H1 (cell line): ENCODE measurements at regions not wholly inside any gene's neighbourhood (a gene's known extent, or its start where the extent isn't known, plus 50 kb on each side); places are given as distances from the start of the nearest gene placed in this dataset.

ENCODE experiments used
- CTCF ChIA-PET: fragments of 300-600 bp; sonication (Branson Sonifier 250); formaldehyde crosslinking; loops from one replicate; lab custom pipeline; 2021; ENCODE audit not compliant: partially characterized antibody; lab: Charles Lee
- POLR2A ChIA-PET: fragments of 300-600 bp; sonication (Branson Sonifier 250); formaldehyde crosslinking; loops from one replicate; lab custom pipeline; 2021; ENCODE audit warnings: inconsistent platforms; ENCODE audit not compliant: partially characterized antibody; lab: Charles Lee
- DNase-seq, 2 experiments: peaks; one replicate each; pipeline versions ENCODE4 v3.0.0 to v3.0.0-alpha.2; 2010 to 2022; ENCODE audit warnings: low spot score in 2 of 2, low read depth in 1 of 2, mixed read lengths in 1 of 2
- FAIRE-seq: peaks from 2 replicates; lab custom pipeline; 2011; peaks lifted over from hg19 to GRCh38; lab: Jason Lieb, UNC
- H2AFZ ChIP-seq: 2 replicates; pipeline ENCODE4 v1.8.1; 2012; ENCODE audit warnings: low read length, inconsistent platforms
- H2AK5ac ChIP-seq: 2 replicates; pipeline ENCODE4 v1.6.1; 2013; ENCODE audit warnings: low read depth, low read length
- H2BK120ac ChIP-seq: replicated peaks from 2 replicates; pipeline ENCODE3; 2013; ENCODE audit warnings: low read depth, low read length, inconsistent platforms
- H2BK12ac ChIP-seq: 2 replicates; pipeline ENCODE4 v1.6.1; 2013; ENCODE audit warnings: low read depth, low read length
- H2BK15ac ChIP-seq: 2 replicates; pipeline ENCODE4 v1.6.1; 2013; ENCODE audit warnings: low read length
- H2BK20ac ChIP-seq: 2 replicates; pipeline ENCODE4 v1.6.1; 2013; ENCODE audit warnings: low read length
- H2BK5ac ChIP-seq: 2 replicates; pipeline ENCODE4 v1.6.1; 2013; ENCODE audit warnings: low read depth, low read length
- H3K14ac ChIP-seq: 2 replicates; pipeline ENCODE4 v1.6.1; 2013; ENCODE audit warnings: inconsistent platforms; ENCODE audit not compliant: insufficient read length
- H3K18ac ChIP-seq: 2 replicates; pipeline ENCODE4 v1.6.1; 2013; ENCODE audit warnings: low read length; ENCODE audit errors: extremely low read depth
- H3K23ac ChIP-seq: 2 replicates; pipeline ENCODE4 v1.6.1; 2013; ENCODE audit warnings: inconsistent platforms; ENCODE audit not compliant: insufficient read length
- H3K23me2 ChIP-seq: 2 replicates; pipeline ENCODE4 v1.6.1; 2013; ENCODE audit warnings: low read depth, low read length
- H3K27ac ChIP-seq: 2 replicates; pipeline ENCODE4 v1.6.1; 2011; ENCODE audit warnings: low read depth, low read length, inconsistent platforms
- H3K27me3 ChIP-seq, 4 experiments: replicated peaks in 1 of 4; 1 replicate in 1 of 4; 2 replicates in 3 of 4; pipeline versions ENCODE4 v1.6.1 to v1.8.1; 2011 to 2013; ENCODE audit warnings: low read length in 3 of 4, mild to moderate bottlenecking in 3 of 4, inconsistent platforms in 2 of 4, mixed read lengths in 2 of 4, moderate library complexity in 1 of 4; ENCODE audit not compliant: control insufficient read depth in 3 of 4, insufficient read depth in 3 of 4; ENCODE audit errors: extremely low read depth in 1 of 4
- H3K36me3 ChIP-seq, 4 experiments: 2 replicates each; pipeline versions ENCODE4 v1.6.1 to v1.8.1; 2011 to 2013; ENCODE audit warnings: mild to moderate bottlenecking in 4 of 4, low read length in 3 of 4, moderate library complexity in 2 of 4, control low read depth in 1 of 4, inconsistent platforms in 1 of 4; ENCODE audit not compliant: insufficient read depth in 4 of 4, control insufficient read depth in 2 of 4
- H3K4ac ChIP-seq: replicated peaks from 2 replicates; pipeline ENCODE3; 2013; ENCODE audit warnings: low read length, low read depth, mixed read lengths, inconsistent platforms; ENCODE audit not compliant: insufficient read length
- H3K4me1 ChIP-seq, 4 experiments: replicated peaks in 1 of 4; 1 replicate in 1 of 4; 2 replicates in 3 of 4; pipeline versions ENCODE4 v1.6.1 to v1.8.1; 2011 to 2013; ENCODE audit warnings: low read length in 3 of 4, inconsistent platforms in 2 of 4, mixed read lengths in 1 of 4; ENCODE audit not compliant: insufficient read depth in 4 of 4, control insufficient read depth in 3 of 4
- H3K4me2 ChIP-seq, 2 experiments: 2 replicates each; pipeline versions ENCODE4 v1.6.1 to v1.8.1; 2011 to 2013; ENCODE audit warnings: low read depth in 2 of 2, low read length in 2 of 2, control low read depth in 1 of 2, inconsistent platforms in 1 of 2, mild to moderate bottlenecking in 1 of 2; ENCODE audit not compliant: insufficient read depth in 1 of 2
- H3K4me3 ChIP-seq, 4 experiments: fragments of 200-600, 300-600 bp in 1 of 4; sonication (generic), shearing (Covaris generic), sonication (Bioruptor Twin) in 1 of 4; 2 replicates each; pipeline versions ENCODE4 v1.5.1 to v1.8.1; 2011 to 2016; ENCODE audit warnings: low read length in 4 of 4, low read depth in 3 of 4, control low read depth in 2 of 4, inconsistent platforms in 2 of 4, mild to moderate bottlenecking in 2 of 4, mixed read lengths in 1 of 4, moderate library complexity in 1 of 4; ENCODE audit not compliant: insufficient read depth in 2 of 4; ENCODE audit errors: extremely low read depth in 1 of 4
- H3K56ac ChIP-seq: replicated peaks from 2 replicates; pipeline ENCODE3; 2013; ENCODE audit warnings: low read depth, mild to moderate bottlenecking, mixed read lengths, low read length, inconsistent platforms; ENCODE audit not compliant: insufficient read length
- H3K79me1 ChIP-seq: 2 replicates; pipeline ENCODE4 v1.6.1; 2013; ENCODE audit warnings: low read depth, low read length, control low read depth
- H3K79me2 ChIP-seq, 2 experiments: 2 replicates each; pipeline versions ENCODE4 v1.6.1 to v1.8.1; 2012 to 2013; ENCODE audit warnings: low read length in 2 of 2, mild to moderate bottlenecking in 2 of 2, inconsistent platforms in 1 of 2; ENCODE audit not compliant: insufficient read depth in 2 of 2, control insufficient read depth in 1 of 2
- H3K9ac ChIP-seq, 4 experiments: replicated peaks in 1 of 4; 1 replicate in 1 of 4; 2 replicates in 3 of 4; pipeline versions ENCODE4 v1.6.1 to v1.8.1; 2011 to 2013; ENCODE audit warnings: low read depth in 3 of 4, low read length in 3 of 4, control low read depth in 2 of 4, mild to moderate bottlenecking in 2 of 4, moderate library complexity in 2 of 4, inconsistent platforms in 1 of 4; ENCODE audit errors: extremely low read depth in 1 of 4
- H3K9me3 ChIP-seq, 2 experiments: 2 replicates each; pipeline versions ENCODE4 v1.6.1 to v1.8.1; 2012 to 2013; ENCODE audit warnings: mild to moderate bottlenecking in 2 of 2, moderate library complexity in 2 of 2, control low read depth in 1 of 2, inconsistent platforms in 1 of 2, low read depth in 1 of 2, low read length in 1 of 2, mixed read lengths in 1 of 2; ENCODE audit not compliant: insufficient read depth in 2 of 2
- H4K20me1 ChIP-seq, 2 experiments: replicated peaks in 1 of 2; 2 replicates each; pipeline versions ENCODE3 to v1.8.1; 2011 to 2013; ENCODE audit warnings: inconsistent platforms in 2 of 2, low read length in 2 of 2, mild to moderate bottlenecking in 1 of 2; ENCODE audit not compliant: insufficient read depth in 2 of 2, control insufficient read depth in 1 of 2
- H4K5ac ChIP-seq: 2 replicates; pipeline ENCODE4 v1.6.1; 2013; ENCODE audit warnings: low read length, low read depth, mixed read lengths, inconsistent platforms; ENCODE audit not compliant: insufficient read length
- H4K8ac ChIP-seq: 2 replicates; pipeline ENCODE4 v1.8.0; 2013; ENCODE audit warnings: mild to moderate bottlenecking, moderate library complexity, low read length, inconsistent platforms; ENCODE audit not compliant: insufficient read depth; ENCODE audit errors: extremely low read depth
- H4K91ac ChIP-seq: replicated peaks from 2 replicates; pipeline ENCODE3; 2013; ENCODE audit warnings: low read length, mixed read lengths, inconsistent platforms; ENCODE audit not compliant: insufficient read length
- ASH2L ChIP-seq: fragments of 200-600, 300-600 bp; sonication (generic); IDR thresholded peaks from one replicate; pipeline ENCODE4 v1.7.1; 2017; ENCODE audit warnings: low read length
- CBX5 ChIP-seq: fragments of 300-800, 300-1000 bp; sonication (generic); IDR thresholded peaks from 2 replicates; pipeline ENCODE4 v1.7.1; 2016; ENCODE audit warnings: antibody characterized with exemption, low read length, low read depth
- CHD2 ChIP-seq: IDR thresholded peaks from 2 replicates; pipeline ENCODE4 v1.6.1; 2012; ENCODE audit warnings: low read length, improper control_type of control experiment
- E2F6 ChIP-seq: IDR thresholded peaks from 2 replicates; pipeline ENCODE4 v1.6.1; 2012; ENCODE audit warnings: inconsistent platforms
- EGR1 ChIP-seq: IDR thresholded peaks from 2 replicates; pipeline ENCODE4 v1.6.1; 2011; ENCODE audit warnings: low read depth, low read length, borderline replicate concordance
- EZH2 ChIP-seq: fragments of 200-600 bp; sonication (generic); IDR thresholded peaks from 2 replicates; pipeline ENCODE4 v1.7.1; 2012; ENCODE audit warnings: low read depth, mild to moderate bottlenecking, moderate library complexity, low read length, inconsistent platforms; ENCODE audit not compliant: severe bottlenecking
- GTF2F1 ChIP-seq: IDR thresholded peaks from 2 replicates; pipeline ENCODE4 v1.6.1; 2012; ENCODE audit warnings: low read depth, low read length, improper control_type of control experiment, borderline replicate concordance
- JUN ChIP-seq: IDR thresholded peaks from 2 replicates; pipeline ENCODE4 v1.6.1; 2011; ENCODE audit warnings: low read depth, mild to moderate bottlenecking, improper control_type of control experiment, low read length
- POLR2A ChIP-seq, 2 experiments: IDR thresholded peaks; 1 replicate in 1 of 2; 2 replicates in 1 of 2; pipeline ENCODE4 v1.6.1; 2011; ENCODE audit warnings: low read depth in 2 of 2, low read length in 2 of 2, mild to moderate bottlenecking in 2 of 2; ENCODE audit errors: control extremely low read depth in 1 of 2
- RNF2 ChIP-seq: fragments of 200-900, 300-1000 bp; sonication (generic); IDR thresholded peaks from 2 replicates; pipeline ENCODE4 v1.7.1; 2016; ENCODE audit warnings: borderline replicate concordance, low read depth, mild to moderate bottlenecking, antibody characterized with exemption, low read length; ENCODE audit not compliant: poor library complexity, severe bottlenecking; ENCODE audit errors: missing control alignments
- SIN3A ChIP-seq, 2 experiments: IDR thresholded peaks in 1 of 2; conservative IDR thresholded peaks in 1 of 2; 2 replicates each; pipeline ENCODE4 v1.6.1; 2011 to 2012; ENCODE audit warnings: low read length in 2 of 2, improper control_type of control experiment in 1 of 2, low read depth in 1 of 2, mild to moderate bottlenecking in 1 of 2
- SIX5 ChIP-seq: IDR thresholded peaks from 2 replicates; pipeline ENCODE4 v1.6.1; 2011; ENCODE audit warnings: mild to moderate bottlenecking, low read depth, low read length
- SRF ChIP-seq: IDR thresholded peaks from 2 replicates; pipeline ENCODE4 v1.6.1; 2011; ENCODE audit warnings: mild to moderate bottlenecking, low read depth, low read length, moderate library complexity
- SUZ12 ChIP-seq: fragments of 200-600 bp; sonication (generic); IDR thresholded peaks from 2 replicates; pipeline ENCODE4 v1.6.1; 2012; ENCODE audit warnings: mild to moderate bottlenecking, inconsistent platforms, low read length, moderate library complexity, mixed read lengths
- WGBS, 2 experiments: shearing (Covaris generic) in 1 of 2; methylation state at CpG; one replicate each; pipeline versions ENCODE4 v1.1.6 to v1.1.7; 2013 to 2015; ENCODE audit warnings: low lambda C conversion rate in 2 of 2, mixed read lengths in 2 of 2, inconsistent platforms in 1 of 2, low coverage in 1 of 2, missing lambda C conversion rate in 1 of 2; ENCODE audit not compliant: insufficient replicate concordance in 2 of 2, insufficient coverage in 1 of 2, insufficient read length in 1 of 2; ENCODE audit errors: extremely low coverage in 1 of 2, missing lambda C conversion rate in 1 of 2; 5-methylcytosine and 5-hydroxymethylcytosine counted together

GRCh38 chr2:239790313-239790712, 234.8 kb downstream of the NDUFA10 start:
- ChIA-PET POLR2A (no interaction called here), CTCF (interaction anchor here (1.3 kb wide), 1 partner anchor 10 kb away, joined by 3 read pairs; no protein-coding TSS in a partner anchor)
- H2AFZ ChIP-seq, result no peak overlapping the region
- DNase-seq, result peak in 1 of 2 experiments; percentile 29
- peaks cover 3 to 5% of the 10 kb centered on the region in 2 experiments; a peak in 1 of 4 replicates for H3K9me3 ChIP-seq
- no peak overlapping the region for H4K5ac ChIP-seq
- no peak overlapping the region for H3K23ac ChIP-seq
- no peak overlapping the region for H3K56ac ChIP-seq
- no peaks in the 10 kb centered on the region for H3K23me2 ChIP-seq
- no peak overlapping the region for H2BK120ac ChIP-seq
- no peak overlapping the region for H3K18ac ChIP-seq
- 83% methylated on average over 13 of the region's 13 CpGs; no CpG with 5 or more reads in 1 of the 2 experiments for WGBS, 2 experiments
- H2AK5ac ChIP-seq, result no peak overlapping the region
- H2BK15ac ChIP-seq, result no peak overlapping the region
- H3K4ac ChIP-seq, result no peak overlapping the region
- no peak for FAIRE-seq
- no peak overlapping the region for H3K4me3 ChIP-seq
- H2BK12ac ChIP-seq, result no peak overlapping the region
- no peaks in the 10 kb centered on the region for H3K36me3 ChIP-seq
- H4K8ac ChIP-seq, result no peak overlapping the region; the same call in 1 of the 2 replicates
- H3K27ac ChIP-seq, result no peak overlapping the region
- H2BK5ac ChIP-seq, result no peak overlapping the region
- no peaks in the 10 kb centered on the region for H3K27me3 ChIP-seq
- H3K79me2 ChIP-seq, result no peaks in the 10 kb centered on the region
- H4K20me1 ChIP-seq, result no peaks in the 10 kb centered on the region
- H3K4me2 ChIP-seq, result no peak overlapping the region
- H3K79me1 ChIP-seq, result no peaks in the 10 kb centered on the region
- H2BK20ac ChIP-seq, result no peak overlapping the region
- H4K91ac ChIP-seq, result no peak overlapping the region
- no peak overlapping the region for H3K9ac ChIP-seq
- no peaks in the 10 kb centered on the region for H3K4me1 ChIP-seq
- no peak overlapping the region for H3K14ac ChIP-seq
- TF ChIP-seq GTF2F1 (no peak), SIX5 (no peak), CHD2 (no peak), SIN3A (conservative IDR thresholded peaks at IDR 0.05 in 1 of 2, IDR thresholded peaks at IDR 0.05 in 1 of 2; ENCODE audit: low read depth in 1 of 2, low read length in 2 of 2) (no peak), EGR1 (no peak), SRF (no peak), CBX5 (no peak), RNF2 (no peak), SUZ12 (no peak), ASH2L (no peak), POLR2A (IDR thresholded peaks at IDR 0.05; ENCODE audit: control extremely low read depth in 1 of 2, low read depth in 2 of 2, low read length in 2 of 2) (no peak), EZH2 (no peak), JUN (no peak), E2F6 (no peak)
